Large intestine (tissue), 3 donors: ENCODE measurements at regions not wholly inside any gene's neighbourhood (a gene's known extent, or its start where the extent isn't known, plus 50 kb on each side); places are given as distances from the start of the nearest gene placed in this dataset.

ENCODE experiments used
- DNase-seq, 2 donors: peaks; one replicate each; pipeline versions ENCODE4 v3.0.0 to v3.0.0-alpha.2; 2013
- H3K27ac ChIP-seq: one replicate; pipeline ENCODE4 v1.5.1; 2013; ENCODE audit warnings: low read length
- H3K27me3 ChIP-seq: 2 replicates; pipeline ENCODE4 v1.6.1; 2013; ENCODE audit warnings: low read length; ENCODE audit not compliant: control insufficient read depth, insufficient read depth
- H3K36me3 ChIP-seq: 2 replicates; pipeline ENCODE4 v1.6.1; 2013; ENCODE audit warnings: low read length; ENCODE audit not compliant: control insufficient read depth, insufficient read depth
- H3K4me1 ChIP-seq: one replicate; pipeline ENCODE4 v1.6.1; 2013; ENCODE audit warnings: low read length; ENCODE audit not compliant: control insufficient read depth, insufficient read depth
- H3K4me3 ChIP-seq: one replicate; pipeline ENCODE4 v1.5.1; 2013; ENCODE audit warnings: low read length
- H3K9me3 ChIP-seq: one replicate; pipeline ENCODE4 v1.6.1; 2013; ENCODE audit warnings: mild to moderate bottlenecking, low read depth, low read length, moderate library complexity; ENCODE audit not compliant: control insufficient read depth
- WGBS: methylation state at CpG from one replicate; pipeline ENCODE4 v1.1.5; 2013; ENCODE audit warnings: low lambda C conversion rate; ENCODE audit not compliant: insufficient coverage; 5-methylcytosine and 5-hydroxymethylcytosine counted together

- H3K4me1 ChIP-seq, result no peaks in the 10 kb centered on the region
Observed at GRCh38 chr3:117454908-117455307, 745.3 kb downstream of the TUSC7 start.

GRCh38 chr3:117455782-117456181 lies 746.2 kb downstream of the TUSC7 start:
- H3K36me3 ChIP-seq, result no peaks in the 10 kb centered on the region
- 100% methylated on average over 2 of the region's 6 CpGs for WGBS
- H3K4me3 ChIP-seq, result no peak overlapping the region
- DNase-seq, result no peak
- no peaks in the 10 kb centered on the region for H3K9me3 ChIP-seq
- no peak overlapping the region for H3K27ac ChIP-seq
- H3K4me1 ChIP-seq, result no peaks in the 10 kb centered on the region
- H3K27me3 ChIP-seq, result no peaks in the 10 kb centered on the region

More at GRCh38 chr3:117454908-117455307, 745.3 kb downstream of the TUSC7 start:
- no peaks in the 10 kb centered on the region for H3K9me3 ChIP-seq
- H3K27me3 ChIP-seq, result no peaks in the 10 kb centered on the region
- no peak overlapping the region for H3K4me3 ChIP-seq
- H3K36me3 ChIP-seq, result no peaks in the 10 kb centered on the region
- WGBS, result 90% methylated on average over 4 of the region's 5 CpGs
- DNase-seq, result no peak
- H3K27ac ChIP-seq, result no peak overlapping the region

- 80% methylated on average over 1 of the region's 1 CpG for WGBS
Observed at GRCh38 chr3:117463276-117464115, 753.9 kb downstream of the TUSC7 start.

GRCh38 chr3:117471831-117472230 lies 762.3 kb downstream of the TUSC7 start:
- 100% methylated on average over 1 of the region's 1 CpG for WGBS
- no peaks in the 10 kb centered on the region for H3K36me3 ChIP-seq
- no peaks in the 10 kb centered on the region for H3K4me1 ChIP-seq
- H3K27me3 ChIP-seq, result no peaks in the 10 kb centered on the region
- no peak overlapping the region for H3K27ac ChIP-seq
- H3K4me3 ChIP-seq, result no peak overlapping the region
- H3K9me3 ChIP-seq, result no peaks in the 10 kb centered on the region
- no peak for DNase-seq

More at GRCh38 chr3:117463276-117464115, 753.9 kb downstream of the TUSC7 start:
- Histone ChIP-seq H3K4me3 (no peak overlapping the region), H3K27me3 (no peaks in the 10 kb centered on the region), H3K4me1 (no peaks in the 10 kb centered on the region), H3K27ac (no peak overlapping the region), H3K36me3 (no peaks in the 10 kb centered on the region), H3K9me3 (no peaks in the 10 kb centered on the region)
- no peak for DNase-seq

- Histone ChIP-seq H3K4me1 (no peaks in the 10 kb centered on the region), H3K27ac (no peak overlapping the region), H3K27me3 (no peaks in the 10 kb centered on the region), H3K36me3 (no peaks in the 10 kb centered on the region), H3K4me3 (no peak overlapping the region), H3K9me3 (no peaks in the 10 kb centered on the region)
- 0% methylated on average over 1 of the region's 8 CpGs for WGBS
- DNase-seq, result peak in 1 of 2 donors; percentile 31
Observed at GRCh38 chr3:117473981-117474538, 764.5 kb downstream of the TUSC7 start.

- no peak overlapping the region for H3K4me3 ChIP-seq
- WGBS, result no CpG with 5 or more reads among the region's 2 CpGs
- no peaks in the 10 kb centered on the region for H3K36me3 ChIP-seq
- no peaks in the 10 kb centered on the region for H3K9me3 ChIP-seq
- H3K4me1 ChIP-seq, result no peaks in the 10 kb centered on the region
- H3K27me3 ChIP-seq, result no peaks in the 10 kb centered on the region
- DNase-seq, result peak in 1 of 2 donors; percentile 68
- H3K27ac ChIP-seq, result no peak overlapping the region
Observed at GRCh38 chr3:117476572-117476971, 767.0 kb downstream of the TUSC7 start.

GRCh38 chr3:117477214-117477755 lies 767.7 kb downstream of the TUSC7 start:
- 60% methylated on average over 1 of the region's 6 CpGs for WGBS
- no peaks in the 10 kb centered on the region for H3K27me3 ChIP-seq
- H3K27ac ChIP-seq, result no peak overlapping the region
- H3K4me1 ChIP-seq, result no peaks in the 10 kb centered on the region
- no peak for DNase-seq
- no peak overlapping the region for H3K4me3 ChIP-seq
- no peaks in the 10 kb centered on the region for H3K9me3 ChIP-seq
- H3K36me3 ChIP-seq, result no peaks in the 10 kb centered on the region

GRCh38 chr3:117479095-117479494 lies 769.5 kb downstream of the TUSC7 start:
- no peak for DNase-seq
- no peaks in the 10 kb centered on the region for H3K9me3 ChIP-seq
- no peaks in the 10 kb centered on the region for H3K27me3 ChIP-seq
- no peaks in the 10 kb centered on the region for H3K4me1 ChIP-seq
- H3K36me3 ChIP-seq, result no peaks in the 10 kb centered on the region
- H3K27ac ChIP-seq, result no peak overlapping the region
- 100% methylated on average over 2 of the region's 2 CpGs for WGBS
- H3K4me3 ChIP-seq, result no peak overlapping the region

GRCh38 chr3:117480525-117480924 lies 770.9 kb downstream of the TUSC7 start:
- Histone ChIP-seq H3K9me3 (no peaks in the 10 kb centered on the region), H3K4me3 (no peak overlapping the region), H3K36me3 (no peaks in the 10 kb centered on the region), H3K4me1 (no peaks in the 10 kb centered on the region), H3K27me3 (no peaks in the 10 kb centered on the region), H3K27ac (no peak overlapping the region)
- no peak for DNase-seq
- WGBS, result 100% methylated on average over 1 of the region's 3 CpGs

- Histone ChIP-seq H3K27ac (no peak overlapping the region), H3K4me1 (peaks cover 3% of the 10 kb centered on the region), H3K27me3 (no peaks in the 10 kb centered on the region), H3K36me3 (no peaks in the 10 kb centered on the region), H3K9me3 (no peaks in the 10 kb centered on the region), H3K4me3 (no peak overlapping the region)
- 80% methylated on average over 1 of the region's 1 CpG for WGBS
- DNase-seq, result no peak
Observed at GRCh38 chr3:117480972-117481371, 771.4 kb downstream of the TUSC7 start.
